Astrocyte (in vitro differentiated cells and primary cell): ENCODE measurements at regions not wholly inside any gene's neighbourhood (a gene's known extent, or its start where the extent isn't known, plus 50 kb on each side); places are given as distances from the start of the nearest gene placed in this dataset.

Experiments
- DNase-seq: peaks from one replicate; pipeline ENCODE4 v3.0.0-alpha.2; 2010; ENCODE audit warnings: low read depth
- FAIRE-seq: peaks from 2 replicates; lab custom pipeline; 2011; peaks lifted over from hg19 to GRCh38; lab: Jason Lieb, UNC
- H2AFZ ChIP-seq: 2 replicates; pipeline ENCODE4 v1.6.0; 2012; ENCODE audit warnings: low read depth, low read length, inconsistent platforms
- H3K27ac ChIP-seq: 2 replicates; pipeline ENCODE4 v1.5.1; 2011; ENCODE audit warnings: low read depth, low read length, inconsistent platforms
- H3K27me3 ChIP-seq: 2 replicates; pipeline ENCODE4 v1.6.0; 2011; ENCODE audit warnings: low read length, inconsistent platforms; ENCODE audit not compliant: insufficient read depth
- H3K36me3 ChIP-seq: 2 replicates; pipeline ENCODE4 v1.5.1; 2011; ENCODE audit warnings: low read length, inconsistent platforms; ENCODE audit not compliant: insufficient read depth
- H3K4me1 ChIP-seq: 2 replicates; pipeline ENCODE4 v1.5.1; 2011; ENCODE audit warnings: low read length, inconsistent platforms; ENCODE audit not compliant: insufficient read depth
- H3K4me2 ChIP-seq: 2 replicates; pipeline ENCODE4 v1.6.0; 2012; ENCODE audit warnings: low read length, inconsistent platforms
- H3K4me3 ChIP-seq: 2 replicates; pipeline ENCODE4 v1.5.1; 2011; ENCODE audit warnings: low read depth, mild to moderate bottlenecking, low read length, inconsistent platforms; ENCODE audit not compliant: insufficient read depth
- H3K79me2 ChIP-seq: 2 replicates; pipeline ENCODE4 v1.6.0; 2012; ENCODE audit warnings: mild to moderate bottlenecking, low read length, inconsistent platforms; ENCODE audit not compliant: insufficient read depth
- H3K9ac ChIP-seq: 2 replicates; pipeline ENCODE4 v1.6.0; 2012; ENCODE audit warnings: mild to moderate bottlenecking, low read length, inconsistent platforms
- H3K9me3 ChIP-seq: 2 replicates; pipeline ENCODE4 v1.5.1; 2012; ENCODE audit warnings: low read depth, mild to moderate bottlenecking, low read length, inconsistent platforms; ENCODE audit not compliant: insufficient read depth
- H4K20me1 ChIP-seq: 2 replicates; pipeline ENCODE4 v1.6.0; 2012; ENCODE audit warnings: low read length, inconsistent platforms; ENCODE audit not compliant: insufficient read depth
- H3K27ac Mint-ChIP-seq: one replicate; pipeline ENCODE4 v1.8.0; 2021; ENCODE audit warnings: mild to moderate bottlenecking, mixed read lengths; ENCODE audit not compliant: unreplicated experiment
- H3K27me3 Mint-ChIP-seq: one replicate; pipeline ENCODE4 v1.8.0; 2021; ENCODE audit warnings: low read depth, mixed read lengths; ENCODE audit not compliant: unreplicated experiment
- H3K36me3 Mint-ChIP-seq: one replicate; pipeline ENCODE4 v1.8.0; 2021; ENCODE audit warnings: low read depth, mixed read lengths; ENCODE audit not compliant: unreplicated experiment
- H3K4me1 Mint-ChIP-seq: one replicate; pipeline ENCODE4 v1.8.0; 2021; ENCODE audit warnings: low read depth, mixed read lengths; ENCODE audit not compliant: unreplicated experiment
- H3K4me3 Mint-ChIP-seq: one replicate; pipeline ENCODE4 v1.8.0; 2021; ENCODE audit warnings: mild to moderate bottlenecking, moderate library complexity, mixed read lengths; ENCODE audit not compliant: unreplicated experiment
- H3K9me3 Mint-ChIP-seq: one replicate; pipeline ENCODE4 v1.8.0; 2021; ENCODE audit warnings: mild to moderate bottlenecking, mixed read lengths; ENCODE audit not compliant: unreplicated experiment
- CTCF ChIP-seq: IDR thresholded peaks from 2 replicates; pipeline ENCODE4 v1.5.1; 2011; ENCODE audit warnings: low read depth, mild to moderate bottlenecking, inconsistent platforms, low read length, moderate library complexity; ENCODE audit not compliant: insufficient read depth
- EZH2 ChIP-seq: IDR thresholded peaks from 2 replicates; pipeline ENCODE4 v1.6.1; 2012; ENCODE audit warnings: mild to moderate bottlenecking, low read length, inconsistent platforms; ENCODE audit not compliant: insufficient read depth

- TF ChIP-seq EZH2: no peak
- TF ChIP-seq CTCF: no peak
- no peak overlapping the region for H3K27ac Mint-ChIP-seq
- Histone ChIP-seq H3K9me3 (no peaks in the 10 kb centered on the region), H3K9ac (no peak overlapping the region), H3K36me3 (no peaks in the 10 kb centered on the region), H3K4me2 (no peak overlapping the region), H3K4me1 (no peaks in the 10 kb centered on the region), H3K27me3 (no peaks in the 10 kb centered on the region), H3K4me3 (no peak overlapping the region), H4K20me1 (no peaks in the 10 kb centered on the region), H2AFZ (no peak overlapping the region), H3K79me2 (no peaks in the 10 kb centered on the region), H3K27ac (no peak overlapping the region)
- no peaks in the 10 kb centered on the region for H3K9me3 Mint-ChIP-seq
- H3K27me3 Mint-ChIP-seq: no peaks in the 10 kb centered on the region
- H3K4me1 Mint-ChIP-seq: peaks cover 8% of the 10 kb centered on the region
- peaks cover 2% of the 10 kb centered on the region for H3K36me3 Mint-ChIP-seq
- DNase-seq (no peak), FAIRE-seq (no peak)
- H3K4me3 Mint-ChIP-seq: no peak overlapping the region
Observed at GRCh38 chr15:29422606-29423005, 153.0 kb upstream of the NSMCE3 start.

DNA sequence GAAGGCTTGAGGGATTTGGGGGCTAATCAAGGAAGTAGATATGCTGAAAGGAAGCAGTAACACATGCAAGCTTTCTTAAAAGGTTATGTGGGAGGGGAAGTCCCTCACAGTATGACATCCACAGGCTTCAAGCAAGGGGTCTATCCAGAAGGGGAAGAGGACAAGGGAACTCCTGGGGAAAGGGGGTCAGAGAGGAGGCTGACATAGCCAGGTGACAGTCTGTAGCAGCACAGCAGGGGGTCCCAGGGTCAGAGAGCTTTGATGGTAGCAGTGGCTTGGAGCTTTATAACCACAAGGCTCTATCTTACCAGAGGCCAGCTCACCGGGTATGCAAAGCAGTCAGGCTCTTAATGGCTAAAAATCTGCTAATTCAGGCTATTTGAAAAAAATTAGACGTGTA is 150.6 kb upstream of the NSMCE3 start:
- Mint-ChIP-seq H3K27me3 (no peaks in the 10 kb centered on the region), H3K27ac (no peak overlapping the region), H3K36me3 (peaks cover 2% of the 10 kb centered on the region), H3K4me3 (no peak overlapping the region), H3K4me1 (peaks cover 8% of the 10 kb centered on the region), H3K9me3 (peaks cover 2% of the 10 kb centered on the region)
- Histone ChIP-seq H3K79me2 (no peaks in the 10 kb centered on the region), H2AFZ (no peak overlapping the region), H3K9ac (no peak overlapping the region), H3K4me2 (no peak overlapping the region), H4K20me1 (no peaks in the 10 kb centered on the region), H3K9me3 (no peaks in the 10 kb centered on the region), H3K36me3 (no peaks in the 10 kb centered on the region), H3K27ac (no peak overlapping the region), H3K4me1 (no peaks in the 10 kb centered on the region), H3K27me3 (no peaks in the 10 kb centered on the region), H3K4me3 (no peak overlapping the region)
- no peak for TF ChIP-seq EZH2
- TF ChIP-seq CTCF: no peak
- FAIRE-seq: no peak
- DNase-seq: no peak

GRCh38 chr15:29418931-29419330 is 149.3 kb upstream of the NSMCE3 start:
- Histone ChIP-seq H3K36me3 (no peaks in the 10 kb centered on the region), H3K27ac (no peak overlapping the region), H3K79me2 (no peaks in the 10 kb centered on the region), H3K4me1 (no peaks in the 10 kb centered on the region), H3K4me2 (no peak overlapping the region), H4K20me1 (no peaks in the 10 kb centered on the region), H2AFZ (no peak overlapping the region), H3K27me3 (no peaks in the 10 kb centered on the region), H3K9ac (no peak overlapping the region), H3K4me3 (no peak overlapping the region), H3K9me3 (no peaks in the 10 kb centered on the region)
- no peak overlapping the region for H3K4me3 Mint-ChIP-seq
- H3K27ac Mint-ChIP-seq: no peak overlapping the region
- H3K27me3 Mint-ChIP-seq: no peaks in the 10 kb centered on the region
- peaks cover 2% of the 10 kb centered on the region for H3K9me3 Mint-ChIP-seq
- TF ChIP-seq CTCF (no peak), EZH2 (no peak)
- DNase-seq (no peak), FAIRE-seq (no peak)
- H3K4me1 Mint-ChIP-seq: peaks cover 8% of the 10 kb centered on the region
- no peaks in the 10 kb centered on the region for H3K36me3 Mint-ChIP-seq
